Stimulated activated CD4-positive, alpha-beta T cell treated with anti-CD3 and anti-CD28 coated beads, Interleukin-1b, Interleukin-23, amount 100 ng/mL, for 24 hours (primary cell): ENCODE measurements at regions not wholly inside any gene's neighbourhood (a gene's known extent, or its start where the extent isn't known, plus 50 kb on each side); places are given as distances from the start of the nearest gene placed in this dataset.
"Not testable (repeated sequence)": the region's sequence is repeated elsewhere in the genome, so short reads cannot be mapped to it uniquely, and the experiment has no call there.

Experiments used
- DNase-seq, 4 experiments: peaks; one replicate each; pipeline ENCODE4 v3.0.0-alpha.2; 2020; ENCODE audit warnings: low read depth in 4 of 4, low spot score in 1 of 4

GRCh38 chr2:217353591-217353990, 493.7 kb upstream of the TNP1 start:
- DNase-seq = no peak

- DNase-seq = no peak
Measured at GRCh38 chr2:217351378-217351777, 491.5 kb upstream of the TNP1 start.

- DNase-seq = no peak
Measured at GRCh38 chr2:217349251-217349650, 489.4 kb upstream of the TNP1 start.

- DNase-seq = not testable (repeated sequence)
Measured at GRCh38 chr2:217347630-217348029, 487.8 kb upstream of the TNP1 start.

GRCh38 chr2:217346043-217346442, 486.2 kb upstream of the TNP1 start:
- DNase-seq = not testable (repeated sequence)

GRCh38 chr2:217340899-217341298, 481.0 kb upstream of the TNP1 start:
- DNase-seq = no peak

GRCh38 chr2:217340176-217340575, 480.3 kb upstream of the TNP1 start:
- DNase-seq = no peak

GRCh38 chr2:217339753-217340152, 479.9 kb upstream of the TNP1 start:
- DNase-seq = no peak

- DNase-seq = no peak
Measured at GRCh38 chr2:217338306-217338916, 478.5 kb upstream of the TNP1 start.

- no peak for DNase-seq
Measured at GRCh38 chr2:217337771-217338170, 477.9 kb upstream of the TNP1 start.

- no peak for DNase-seq
Measured at GRCh38 chr2:217336694-217337093, 476.8 kb upstream of the TNP1 start.

- no peak for DNase-seq
Measured at GRCh38 chr2:217335341-217335966, 475.6 kb upstream of the TNP1 start.

GRCh38 chr2:217334561-217334960, 474.7 kb upstream of the TNP1 start:
- no peak for DNase-seq

- DNase-seq = no peak
Measured at GRCh38 chr2:217332866-217333265, 473.0 kb upstream of the TNP1 start.

- no peak for DNase-seq
Measured at GRCh38 chr2:217332417-217332791, 472.5 kb upstream of the TNP1 start.

- DNase-seq = no peak
Measured at GRCh38 chr2:217331523-217332416, 471.9 kb upstream of the TNP1 start.

GRCh38 chr2:217330647-217331046, 470.8 kb upstream of the TNP1 start:
- DNase-seq = no peak

- DNase-seq = no peak
Measured at GRCh38 chr2:217329023-217329431, 469.2 kb upstream of the TNP1 start.

GRCh38 chr2:217328622-217328978, 468.7 kb upstream of the TNP1 start:
- DNase-seq = no peak

GRCh38 chr2:217327953-217328621, 468.2 kb upstream of the TNP1 start:
- no peak for DNase-seq

- no peak for DNase-seq
Measured at GRCh38 chr2:217326238-217327022, 466.6 kb upstream of the TNP1 start.
